ENCODE measurements at regions not wholly inside any gene's neighbourhood (a gene's known extent, or its start where the extent isn't known, plus 50 kb on each side); places are given as distances from the start of the nearest gene placed in this dataset.

- no peak overlapping the region for H3K4me3 Mint-ChIP-seq
- POLR2A ChIA-PET, result no interaction called here
- no peak for ATAC-seq
- CTCF ChIA-PET, result no interaction called here
- TF ChIP-seq TEAD1 (CRISPR knock-in tag; IDR thresholded peaks at IDR 0.05), result no peak
- TF ChIP-seq PREB (CRISPR knock-in tag; IDR thresholded peaks at IDR 0.05; ENCODE audit: borderline replicate concordance), result no peak
- peak; percentile 93 for TF ChIP-seq HMGA2 (CRISPR knock-in tag; IDR thresholded peaks at IDR 0.05)
- no peaks in the 10 kb centered on the region; the same call in 1 of the 2 replicates for H3K27me3 Mint-ChIP-seq (ENCODE audit: low read depth)
- no peak overlapping the region for H3K27ac Mint-ChIP-seq
- no peak for DNase-seq (ENCODE audit: low spot score)
- H3K36me3 Mint-ChIP-seq, result no peaks in the 10 kb centered on the region
- H3K9me3 Mint-ChIP-seq, result peaks cover 6% of the 10 kb centered on the region; the same call in 1 of the 2 replicates
- H3K4me1 Mint-ChIP-seq, result no peaks in the 10 kb centered on the region
These were observed 817.6 kb upstream of the NR2F2 start for GRCh38 chr15:95512906-95513305.

- ATAC-seq, result no peak
- DNase-seq (ENCODE audit: low spot score), result no peak
- no peak for TF ChIP-seq MYBL2 (CRISPR knock-in tag; IDR thresholded peaks at IDR 0.05)
- no peak for TF ChIP-seq NFATC4 (CRISPR knock-in tag; IDR thresholded peaks at IDR 0.05)
- TF ChIP-seq EMX1 (CRISPR knock-in tag; IDR thresholded peaks at IDR 0.05), result no peak
- no peak for TF ChIP-seq ZNF423 (CRISPR knock-in tag; IDR thresholded peaks at IDR 0.05)
- TF ChIP-seq PRDM15 (CRISPR knock-in tag; IDR thresholded peaks at IDR 0.05), result no peak
- no peak for TF ChIP-seq TEAD1 (CRISPR knock-in tag; IDR thresholded peaks at IDR 0.05)
- TF ChIP-seq E2F1 (CRISPR knock-in tag; IDR thresholded peaks at IDR 0.05), result no peak
- TF ChIP-seq SOX15 (CRISPR knock-in tag; IDR thresholded peaks at IDR 0.05), result no peak
- Mint-ChIP-seq H3K4me1 (peaks cover 5% of the 10 kb centered on the region), H3K27me3 (ENCODE audit: low read depth) (no peaks in the 10 kb centered on the region; the same call in 1 of the 2 replicates), H3K4me3 (no peak overlapping the region), H3K36me3 (no peaks in the 10 kb centered on the region), H3K27ac (no peak overlapping the region), H3K9me3 (peaks cover under 1% of the 10 kb centered on the region)
- CTCF ChIA-PET, result no interaction called here
- POLR2A ChIA-PET, result no interaction called here
These were observed 810.6 kb upstream of the NR2F2 start for GRCh38 chr15:95519887-95520286.

GRCh38 chr15:95520511-95520910 is 810.0 kb upstream of the NR2F2 start:
- POLR2A ChIA-PET, result no interaction called here
- CTCF ChIA-PET, result no interaction called here
- Mint-ChIP-seq H3K9me3 (peaks cover 7% of the 10 kb centered on the region), H3K27me3 (ENCODE audit: low read depth) (no peaks in the 10 kb centered on the region; the same call in 1 of the 2 replicates), H3K4me3 (no peak overlapping the region), H3K36me3 (no peaks in the 10 kb centered on the region), H3K4me1 (peaks cover 5% of the 10 kb centered on the region), H3K27ac (no peak overlapping the region)
- TF ChIP-seq FOXP4 (CRISPR knock-in tag; IDR thresholded peaks at IDR 0.05) (no peak), MLX (CRISPR knock-in tag; IDR thresholded peaks at IDR 0.05) (no peak), CBFB (CRISPR knock-in tag; IDR thresholded peaks at IDR 0.05; ENCODE audit: low read depth) (no peak), FOXK1 (CRISPR knock-in tag; IDR thresholded peaks at IDR 0.05) (no peak), ZSCAN18 (CRISPR knock-in tag; IDR thresholded peaks at IDR 0.05) (no peak), RORB (CRISPR knock-in tag; IDR thresholded peaks at IDR 0.05) (no peak), ZNF671 (CRISPR knock-in tag; IDR thresholded peaks at IDR 0.05) (no peak), USF2 (CRISPR knock-in tag; IDR thresholded peaks at IDR 0.05) (no peak), ETV6 (CRISPR knock-in tag; IDR thresholded peaks at IDR 0.05) (no peak), ESRRA (CRISPR knock-in tag; IDR thresholded peaks at IDR 0.05; ENCODE audit: borderline replicate concordance) (no peak), NR3C1 (CRISPR knock-in tag; conservative IDR thresholded peaks at IDR 0.05; ENCODE audit: low read depth) (no peak), TEAD4 (CRISPR knock-in tag; IDR thresholded peaks at IDR 0.05) (no peak)
- ATAC-seq, result no peak
- DNase-seq (ENCODE audit: low spot score), result no peak
